BE2C (cell line): ENCODE measurements at regions not wholly inside any gene's neighbourhood (a gene's known extent, or its start where the extent isn't known, plus 50 kb on each side); places are given as distances from the start of the nearest gene placed in this dataset.

Experiments
- DNase-seq: peaks from one replicate; pipeline ENCODE4 v3.0.0-alpha.2; 2020
- H3K27me3 ChIP-seq: fragments of 250-450 bp; sonication (Bioruptor Pico); 2 replicates; pipeline ENCODE4 v1.5.1; 2020; ENCODE audit warnings: mild to moderate bottlenecking
- H3K36me3 ChIP-seq: fragments of 250-450 bp; sonication (Bioruptor Pico); 2 replicates; pipeline ENCODE4 v1.5.1; 2020; ENCODE audit warnings: mild to moderate bottlenecking
- H3K4me1 ChIP-seq: fragments of 250-450 bp; sonication (Bioruptor Pico); 2 replicates; pipeline ENCODE4 v1.5.1; 2020
- H3K4me3 ChIP-seq: 2 replicates; pipeline ENCODE4 v1.5.1; 2011; ENCODE audit warnings: low read depth, low read length
- H3K9me3 ChIP-seq: fragments of 250-450 bp; sonication (Bioruptor Pico); 2 replicates; pipeline ENCODE4 v1.5.1; 2020
- CTCF ChIP-seq: IDR thresholded peaks from 2 replicates; pipeline ENCODE4 v1.5.1; 2012; ENCODE audit warnings: mild to moderate bottlenecking, low read depth, low read length

- Histone ChIP-seq H3K9me3 (no peaks in the 10 kb centered on the region), H3K4me3 (no peak overlapping the region), H3K27me3 (0 out of 2 replicates have a peak, but pooled peaks cover 3% of the 10 kb centered on the region), H3K36me3 (no peaks in the 10 kb centered on the region), H3K4me1 (peaks cover 3% of the 10 kb centered on the region)
- no peak for TF ChIP-seq CTCF
- peak; percentile 6 for DNase-seq
Measured at GRCh38 chrX:22629105-22629725, 356.5 kb downstream of the CBLL2 start.

GRCh38 chrX:22634083-22634482 lies 361.4 kb downstream of the CBLL2 start:
- no peak for TF ChIP-seq CTCF
- no peak overlapping the region for H3K4me3 ChIP-seq
- H3K36me3 ChIP-seq, result no peaks in the 10 kb centered on the region
- no peaks in the 10 kb centered on the region for H3K9me3 ChIP-seq
- no peak for DNase-seq
- no peaks in the 10 kb centered on the region for H3K27me3 ChIP-seq
- H3K4me1 ChIP-seq, result peaks cover 1% of the 10 kb centered on the region

GRCh38 chrX:22634751-22635150 lies 362.0 kb downstream of the CBLL2 start:
- DNase-seq, result no peak
- H3K4me1 ChIP-seq, result no peaks in the 10 kb centered on the region; the same call in none of the 2 replicates

GRCh38 chrX:22648281-22648680 lies 351.5 kb upstream of the DDX53 start:
- Histone ChIP-seq H3K27me3 (no peaks in the 10 kb centered on the region), H3K36me3 (no peaks in the 10 kb centered on the region), H3K9me3 (no peaks in the 10 kb centered on the region), H3K4me3 (no peak overlapping the region), H3K4me1 (peaks cover 8% of the 10 kb centered on the region)
- DNase-seq, result no peak
- TF ChIP-seq CTCF, result no peak

More at GRCh38 chrX:22634751-22635150, 362.0 kb downstream of the CBLL2 start:
- no peak for TF ChIP-seq CTCF
- Histone ChIP-seq H3K9me3 (no peaks in the 10 kb centered on the region), H3K4me3 (no peak overlapping the region), H3K36me3 (no peaks in the 10 kb centered on the region), H3K27me3 (no peaks in the 10 kb centered on the region)

GRCh38 chrX:22650691-22651090 lies 349.1 kb upstream of the DDX53 start:
- no peaks in the 10 kb centered on the region for H3K9me3 ChIP-seq
- H3K4me3 ChIP-seq, result no peak overlapping the region
- no peaks in the 10 kb centered on the region for H3K27me3 ChIP-seq
- DNase-seq, result no peak
- H3K36me3 ChIP-seq, result no peaks in the 10 kb centered on the region
- H3K4me1 ChIP-seq, result peaks cover 8% of the 10 kb centered on the region
- no peak for TF ChIP-seq CTCF

GRCh38 chrX:22652596-22652995 lies 347.2 kb upstream of the DDX53 start:
- DNase-seq, result peak; percentile 56
- no peaks in the 10 kb centered on the region for H3K36me3 ChIP-seq
- H3K9me3 ChIP-seq, result no peaks in the 10 kb centered on the region
- no peak overlapping the region for H3K4me3 ChIP-seq
- peaks cover 8% of the 10 kb centered on the region for H3K4me1 ChIP-seq
- no peaks in the 10 kb centered on the region for H3K27me3 ChIP-seq
- no peak for TF ChIP-seq CTCF
